HPDE6-E6E7 (cell line): ENCODE measurements at regions not wholly inside any gene's neighbourhood (a gene's known extent, or its start where the extent isn't known, plus 50 kb on each side); places are given as distances from the start of the nearest gene placed in this dataset.

ENCODE experiments used
- DNase-seq: peaks from one replicate; pipeline ENCODE4 v3.0.0; 2011; ENCODE audit warnings: missing footprints; ENCODE audit errors: extremely low spot score

GRCh38 chr2:105652014-105652796, 92.5 kb upstream of the NCK2 start:
- no peak for DNase-seq

GRCh38 chr2:105649534-105649933, 95.2 kb upstream of the NCK2 start:
- no peak for DNase-seq

GRCh38 chr2:105647731-105648130, 97.0 kb upstream of the NCK2 start:
- DNase-seq: no peak

GRCh38 chr2:105646774-105647076, 98.0 kb upstream of the NCK2 start:
- no peak for DNase-seq

- no peak for DNase-seq
These were observed 98.6 kb upstream of the NCK2 start for GRCh38 chr2:105645938-105646773.

GRCh38 chr2:105645031-105645937, 99.4 kb upstream of the NCK2 start:
- no peak for DNase-seq

GRCh38 chr2:105644174-105644980, 100.3 kb upstream of the NCK2 start:
- no peak for DNase-seq

GRCh38 chr2:105643405-105644173, 101.1 kb upstream of the NCK2 start:
- no peak for DNase-seq

- DNase-seq: no peak
These were observed 103.3 kb upstream of the NCK2 start for GRCh38 chr2:105641389-105641811.

GRCh38 chr2:105640246-105640645, 104.5 kb upstream of the NCK2 start:
- no peak for DNase-seq

GRCh38 chr2:105636109-105636740, 108.5 kb upstream of the NCK2 start:
- DNase-seq: no peak

GRCh38 chr2:105635564-105635963, 109.1 kb upstream of the NCK2 start:
- no peak for DNase-seq

GRCh38 chr2:105634198-105634597, 110.5 kb upstream of the NCK2 start:
- DNase-seq: no peak

GRCh38 chr2:105631922-105632321, 112.8 kb upstream of the NCK2 start:
- no peak for DNase-seq

GRCh38 chr2:105631011-105631410, 113.7 kb upstream of the NCK2 start:
- DNase-seq: no peak

GRCh38 chr2:105629634-105630033, 115.1 kb upstream of the NCK2 start:
- no peak for DNase-seq

GRCh38 chr2:105627534-105627933, 117.2 kb upstream of the NCK2 start:
- no peak for DNase-seq

- no peak for DNase-seq
These were observed 117.8 kb upstream of the NCK2 start for GRCh38 chr2:105626966-105627340.

- no peak for DNase-seq
These were observed 118.3 kb upstream of the NCK2 start for GRCh38 chr2:105626212-105626965.
